ENCODE measurements at regions not wholly inside any gene's neighbourhood (a gene's known extent, or its start where the extent isn't known, plus 50 kb on each side); places are given as distances from the start of the nearest gene placed in this dataset.

DNA sequence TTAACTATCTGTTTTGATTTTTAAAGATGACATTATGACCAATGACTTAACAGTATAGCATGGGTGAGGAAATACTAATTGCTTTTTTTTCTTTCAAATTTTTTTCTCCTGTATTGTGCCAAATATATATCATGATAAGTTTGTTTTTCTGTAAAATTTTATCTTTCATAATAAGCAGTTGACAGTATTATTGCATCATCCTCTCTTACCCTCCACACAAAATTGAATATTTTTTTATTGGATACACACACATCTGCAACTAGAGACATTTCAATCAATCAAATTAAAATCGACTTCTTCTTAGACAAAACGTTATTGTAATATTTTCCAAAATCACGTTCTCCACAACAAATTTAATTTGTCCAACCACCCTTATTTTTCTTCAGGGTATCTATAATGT lies 330.4 kb upstream of the BRINP3 start (continued):
- TF ChIP-seq ILF3 (IDR thresholded peaks at IDR 0.05; ENCODE audit: borderline replicate concordance) (no peak), ETS1 (conservative IDR thresholded peaks at IDR 0.05; ENCODE audit: control insufficient read depth, low read depth, low read length) (no peak), ZBTB8A (IDR thresholded peaks at IDR 0.05; ENCODE audit: partially characterized antibody) (no peak), WHSC1 (IDR thresholded peaks at IDR 0.05; ENCODE audit: low read length) (no peak), ZNF175 (CRISPR knock-in tag; IDR thresholded peaks at IDR 0.05; ENCODE audit: low read depth) (no peak), POLR2AphosphoS2 (IDR thresholded peaks at IDR 0.05; ENCODE audit: low read length) (no peak), SIN3B (IDR thresholded peaks at IDR 0.05; ENCODE audit: low read depth) (no peak), CEBPB (tag; IDR thresholded peaks at IDR 0.05) (peak; percentile 63), RHOXF2B (CRISPR knock-in tag; conservative IDR thresholded peaks at IDR 0.05) (no peak), SMARCA4 (IDR thresholded peaks at IDR 0.05) (no peak), ESRRA (IDR thresholded peaks at IDR 0.05; ENCODE audit: borderline replicate concordance, low read depth) (no peak), ZSCAN32 (CRISPR knock-in tag; IDR thresholded peaks at IDR 0.05) (peak; percentile 54; the same call in 1 of the 2 replicates), ZNF592 (IDR thresholded peaks at IDR 0.05) (no peak), CEBPG (CRISPR knock-in tag; IDR thresholded peaks at IDR 0.05) (no peak), CEBPG (tag; conservative IDR thresholded peaks at IDR 0.05 in 1 of 2, IDR thresholded peaks at IDR 0.05 in 1 of 2) (peak in 1 of 2 experiments; percentile 93; a peak in 2 of 4 replicates), ATF3 (IDR thresholded peaks at IDR 0.05) (peak; percentile 67; the same call in 1 of the 2 replicates), ATF3 (CRISPR knock-in tag; conservative IDR thresholded peaks at IDR 0.05) (no peak), ZNF644 (tag; IDR thresholded peaks at IDR 0.05; ENCODE audit: low read depth) (no peak), NR2F6 (CRISPR knock-in tag; IDR thresholded peaks at IDR 0.05) (no peak), ZFP36 (IDR thresholded peaks at IDR 0.05; ENCODE audit: low read depth, low read length, partially characterized antibody) (no peak), ZNF589 (CRISPR knock-in tag; IDR thresholded peaks at IDR 0.05; ENCODE audit: low read depth) (no peak), MTF1 (CRISPR knock-in tag; IDR thresholded peaks at IDR 0.05; ENCODE audit: borderline replicate concordance) (no peak)
- TF ChIP-seq, protein P1, sequence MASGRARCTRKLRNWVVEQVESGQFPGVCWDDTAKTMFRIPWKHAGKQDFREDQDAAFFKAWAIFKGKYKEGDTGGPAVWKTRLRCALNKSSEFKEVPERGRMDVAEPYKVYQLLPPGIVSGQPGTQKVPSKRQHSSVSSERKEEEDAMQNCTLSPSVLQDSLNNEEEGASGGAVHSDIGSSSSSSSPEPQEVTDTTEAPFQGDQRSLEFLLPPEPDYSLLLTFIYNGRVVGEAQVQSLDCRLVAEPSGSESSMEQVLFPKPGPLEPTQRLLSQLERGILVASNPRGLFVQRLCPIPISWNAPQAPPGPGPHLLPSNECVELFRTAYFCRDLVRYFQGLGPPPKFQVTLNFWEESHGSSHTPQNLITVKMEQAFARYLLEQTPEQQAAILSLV (tag; IDR thresholded peaks at IDR 0.05) = 0 out of 2 replicates have a peak, but pooled peaks have one; percentile 27
